ENCODE measurements at regions not wholly inside any gene's neighbourhood (a gene's known extent, or its start where the extent isn't known, plus 50 kb on each side); places are given as distances from the start of the nearest gene placed in this dataset.

DNA sequence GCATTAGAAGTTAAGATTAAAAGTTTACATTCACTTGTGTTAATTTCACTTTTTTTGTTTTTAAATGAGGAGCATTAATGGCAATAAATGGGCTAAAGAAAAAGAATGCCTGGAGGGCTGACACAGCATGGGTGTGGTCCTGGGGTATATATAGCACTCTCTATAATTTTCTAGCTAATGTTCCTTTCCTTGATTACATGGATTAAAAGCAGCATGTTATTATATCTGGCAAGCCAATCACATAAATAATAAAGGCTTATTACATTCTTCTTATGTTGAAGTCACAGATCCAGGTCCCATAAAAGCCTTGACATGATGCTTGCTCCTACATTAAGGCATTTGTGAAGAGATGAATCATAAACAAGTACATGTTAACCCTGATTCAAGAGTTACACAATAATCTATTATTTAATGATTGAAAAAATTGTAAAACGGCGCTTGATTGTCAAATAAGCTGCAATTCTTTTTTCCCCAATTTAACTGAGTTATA lies 91.4 kb downstream of the LYPLAL1 start:
- DNase-seq (ENCODE audit: low read depth), result no peak
- H3K4me3 ChIP-seq (ENCODE audit: low read depth, low read length), result no peak overlapping the region

DNA sequence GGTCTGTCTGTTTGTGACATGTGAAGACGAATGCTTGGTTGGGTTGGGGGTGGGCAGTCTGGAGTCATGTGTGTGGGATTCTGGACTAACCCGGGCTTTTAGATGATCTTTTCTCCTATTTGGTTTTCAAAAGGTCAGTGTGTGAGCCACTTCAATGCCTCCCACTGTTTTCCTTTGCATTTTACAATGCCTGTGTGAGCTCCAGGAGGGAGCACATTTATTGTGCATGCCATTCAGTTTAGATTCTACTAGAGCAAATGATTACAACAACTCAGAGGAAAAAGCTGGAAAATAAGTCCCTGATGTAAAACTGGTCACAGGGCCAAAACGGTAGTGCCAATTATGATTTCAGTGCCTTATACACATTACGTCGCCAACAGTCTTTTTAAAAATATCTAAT lies 90.9 kb downstream of the LYPLAL1 start:
- no peak overlapping the region for H3K4me3 ChIP-seq (ENCODE audit: low read depth, low read length)
- no peak for DNase-seq (ENCODE audit: low read depth)
